ENCODE measurements at regions not wholly inside any gene's neighbourhood (a gene's known extent, or its start where the extent isn't known, plus 50 kb on each side); places are given as distances from the start of the nearest gene placed in this dataset.

DNA sequence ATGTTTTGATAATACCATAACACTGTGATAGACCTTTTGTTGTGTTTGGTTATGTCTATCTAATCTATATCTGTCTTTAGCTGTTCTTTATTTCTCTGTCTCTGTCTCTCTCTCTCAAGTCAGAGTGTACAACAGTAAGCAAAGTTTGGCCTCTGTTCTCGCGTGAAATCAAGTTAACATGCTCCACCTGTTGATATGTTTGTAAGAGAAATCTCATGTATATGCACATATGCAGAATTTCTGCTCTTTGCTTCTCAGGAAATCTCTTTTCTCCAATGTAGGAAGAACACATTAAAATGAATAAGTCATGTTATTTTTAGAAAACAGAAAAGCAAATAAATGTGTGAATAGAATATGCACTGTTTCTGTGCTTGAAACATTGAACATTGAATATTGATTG lies 425.5 kb upstream of the SEMA6D start:
- no peak for TF ChIP-seq SIN3A (IDR thresholded peaks at IDR 0.05; ENCODE audit: borderline replicate concordance, insufficient read depth, low read length)
- TF ChIP-seq REST (IDR thresholded peaks at IDR 0.05; ENCODE audit: insufficient read depth in 1 of 2, low read depth in 2 of 2, low read length in 2 of 2) = no peak
- no peak for TF ChIP-seq TAF1 (IDR thresholded peaks at IDR 0.05; ENCODE audit: borderline replicate concordance, insufficient read depth, low read length)
- no peak for TF ChIP-seq POLR2AphosphoS5 (IDR thresholded peaks at IDR 0.05; ENCODE audit: low read depth, low read length)
- TF ChIP-seq FOXP2 (optimal IDR thresholded peaks at IDR 0.05; ENCODE audit: borderline replicate concordance, extremely low read depth, extremely low read length, insufficient read depth) = no peak

- TF ChIP-seq REST (IDR thresholded peaks at IDR 0.05; ENCODE audit: insufficient read depth in 1 of 2, low read depth in 2 of 2, low read length in 2 of 2) = no peak
- no peak for TF ChIP-seq FOXP2 (optimal IDR thresholded peaks at IDR 0.05; ENCODE audit: borderline replicate concordance, extremely low read depth, extremely low read length, insufficient read depth)
- no peak for TF ChIP-seq SIN3A (IDR thresholded peaks at IDR 0.05; ENCODE audit: borderline replicate concordance, insufficient read depth, low read length)
- no peak for TF ChIP-seq POLR2AphosphoS5 (IDR thresholded peaks at IDR 0.05; ENCODE audit: low read depth, low read length)
Measured at GRCh38 chr15:47292638-47293190, 424.6 kb upstream of the SEMA6D start.

DNA sequence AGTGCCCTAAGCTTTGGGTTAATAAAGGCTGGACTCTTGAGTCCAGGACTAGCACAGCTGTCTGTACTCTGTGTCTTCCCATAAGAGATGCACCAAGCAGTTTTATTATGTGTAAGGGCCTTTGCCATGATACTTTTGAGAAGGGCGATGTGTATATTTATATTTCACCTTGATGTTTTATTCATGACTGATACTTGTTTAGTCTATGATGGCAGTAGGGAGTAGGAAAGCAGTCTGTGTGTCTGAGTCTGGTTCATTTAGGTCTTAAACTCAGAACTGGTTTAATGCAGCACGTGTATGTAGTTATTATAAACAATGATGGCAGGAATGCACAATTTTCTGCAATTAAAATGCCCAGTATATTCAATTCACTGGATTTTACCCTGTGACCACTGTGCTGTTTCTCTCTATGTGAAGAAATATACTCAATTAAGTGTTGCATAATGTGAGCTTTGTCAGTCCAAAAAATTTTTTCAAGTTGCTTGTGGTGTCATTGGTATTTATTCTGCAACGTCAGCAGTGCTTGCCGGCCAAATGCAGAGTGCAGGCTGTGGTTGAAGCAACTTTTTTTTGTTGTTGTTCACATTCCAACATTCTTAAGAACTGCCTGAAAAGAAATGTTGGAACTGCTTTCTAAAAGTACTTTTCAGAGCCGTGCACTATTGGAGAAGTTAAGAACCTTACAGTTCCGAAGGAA lies 423.7 kb upstream of the SEMA6D start:
- no peak for TF ChIP-seq REST (IDR thresholded peaks at IDR 0.05; ENCODE audit: insufficient read depth in 1 of 2, low read depth in 2 of 2, low read length in 2 of 2)
- no peak for TF ChIP-seq FOXP2 (optimal IDR thresholded peaks at IDR 0.05; ENCODE audit: borderline replicate concordance, extremely low read depth, extremely low read length, insufficient read depth)
- TF ChIP-seq POLR2AphosphoS5 (IDR thresholded peaks at IDR 0.05; ENCODE audit: low read depth, low read length) = no peak
- TF ChIP-seq TAF1 (IDR thresholded peaks at IDR 0.05; ENCODE audit: borderline replicate concordance, insufficient read depth, low read length) = no peak
- no peak for TF ChIP-seq SIN3A (IDR thresholded peaks at IDR 0.05; ENCODE audit: borderline replicate concordance, insufficient read depth, low read length)

DNA sequence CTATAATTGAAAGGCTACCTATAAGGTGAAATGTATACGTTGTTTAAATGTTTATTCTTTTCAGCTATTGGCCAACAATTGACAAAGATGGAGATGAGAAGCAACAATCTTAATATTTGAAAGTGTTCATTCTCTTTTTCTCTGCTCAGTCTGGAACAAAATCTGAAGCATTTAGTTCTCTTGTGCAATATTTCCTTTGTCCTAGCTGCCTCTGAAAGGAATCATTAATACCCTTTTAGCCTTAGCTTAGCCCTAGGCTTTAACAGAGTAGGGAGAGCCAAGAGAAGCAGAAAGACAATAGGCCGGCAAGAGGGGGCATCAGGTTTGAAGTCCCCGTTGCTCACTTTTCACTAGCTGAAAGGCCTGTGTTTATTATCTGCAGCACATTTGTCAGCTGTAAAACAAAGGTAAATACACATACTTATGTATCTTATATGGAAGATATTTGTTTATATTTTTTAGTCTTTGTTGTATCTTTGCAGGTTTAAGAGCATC lies 422.5 kb upstream of the SEMA6D start:
- TF ChIP-seq REST (IDR thresholded peaks at IDR 0.05; ENCODE audit: insufficient read depth in 1 of 2, low read depth in 2 of 2, low read length in 2 of 2) (no peak), FOXP2 (optimal IDR thresholded peaks at IDR 0.05; ENCODE audit: borderline replicate concordance, extremely low read depth, extremely low read length, insufficient read depth) (no peak), POLR2AphosphoS5 (IDR thresholded peaks at IDR 0.05; ENCODE audit: low read depth, low read length) (no peak), SIN3A (IDR thresholded peaks at IDR 0.05; ENCODE audit: borderline replicate concordance, insufficient read depth, low read length) (no peak), TAF1 (IDR thresholded peaks at IDR 0.05; ENCODE audit: borderline replicate concordance, insufficient read depth, low read length) (no peak)
